ENCODE measurements at regions not wholly inside any gene's neighbourhood (a gene's known extent, or its start where the extent isn't known, plus 50 kb on each side); places are given as distances from the start of the nearest gene placed in this dataset.

DNA sequence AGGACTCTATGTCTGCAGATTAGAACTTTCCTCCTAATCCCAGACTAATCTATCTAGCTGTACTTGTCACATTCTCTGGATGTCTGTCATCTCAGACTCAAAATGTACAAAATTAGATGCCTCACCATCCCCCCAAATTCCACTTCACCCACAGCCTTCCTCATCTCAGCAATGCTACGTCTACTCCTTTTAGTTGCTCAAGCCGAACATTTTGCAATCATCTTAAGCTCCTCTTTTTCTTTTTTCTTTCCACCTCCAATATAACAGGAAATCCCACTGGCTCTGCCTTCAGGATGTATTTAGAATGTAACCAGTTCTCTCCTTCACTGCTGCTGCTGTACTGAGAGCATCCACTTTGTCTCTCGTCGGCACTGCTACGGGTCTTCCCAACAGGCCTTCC lies 1091.8 kb downstream of the TBC1D22A start:
- DNase-seq (ENCODE audit: low spot score), result no peak

DNA sequence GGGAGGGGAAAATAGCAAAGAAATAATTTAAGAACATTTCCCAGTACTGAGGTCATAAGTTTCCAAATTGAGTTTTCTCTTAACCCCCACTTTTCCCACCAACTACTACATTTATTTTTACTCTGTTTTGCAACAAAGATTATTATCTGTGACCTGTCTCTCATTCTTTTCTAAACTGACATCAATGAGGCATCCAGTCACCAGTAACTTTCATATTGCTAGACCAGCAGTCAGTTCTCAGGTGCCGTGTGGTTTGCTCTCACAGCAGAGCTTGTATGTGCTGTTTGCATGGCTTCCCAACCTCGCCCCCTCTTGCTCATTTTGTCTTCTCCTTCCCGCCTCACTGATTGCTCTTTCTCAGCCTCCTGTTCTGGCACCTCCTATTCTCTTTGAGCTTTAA lies 1091.3 kb downstream of the TBC1D22A start:
- no peak for DNase-seq (ENCODE audit: low spot score)

DNA sequence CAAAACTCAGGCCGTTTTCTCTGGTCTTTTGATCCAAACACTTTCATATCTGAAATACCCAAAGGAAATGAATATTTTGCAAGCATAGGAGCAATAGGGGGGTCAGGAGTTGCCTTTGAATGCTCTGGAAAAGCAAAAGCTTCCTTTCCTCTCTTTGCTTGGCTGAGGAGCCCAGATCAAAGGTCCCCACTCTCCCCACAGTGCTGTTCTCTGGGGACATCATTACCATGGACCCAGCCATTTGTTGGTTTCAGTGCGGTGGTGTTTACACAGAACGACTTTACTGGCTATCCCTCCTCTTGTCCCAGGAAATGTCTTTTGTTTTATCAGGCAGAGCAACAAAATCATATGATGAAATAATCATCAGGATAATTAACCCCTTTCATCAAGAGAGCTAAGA lies 1089.1 kb downstream of the TBC1D22A start:
- DNase-seq (ENCODE audit: low spot score), result no peak

DNA sequence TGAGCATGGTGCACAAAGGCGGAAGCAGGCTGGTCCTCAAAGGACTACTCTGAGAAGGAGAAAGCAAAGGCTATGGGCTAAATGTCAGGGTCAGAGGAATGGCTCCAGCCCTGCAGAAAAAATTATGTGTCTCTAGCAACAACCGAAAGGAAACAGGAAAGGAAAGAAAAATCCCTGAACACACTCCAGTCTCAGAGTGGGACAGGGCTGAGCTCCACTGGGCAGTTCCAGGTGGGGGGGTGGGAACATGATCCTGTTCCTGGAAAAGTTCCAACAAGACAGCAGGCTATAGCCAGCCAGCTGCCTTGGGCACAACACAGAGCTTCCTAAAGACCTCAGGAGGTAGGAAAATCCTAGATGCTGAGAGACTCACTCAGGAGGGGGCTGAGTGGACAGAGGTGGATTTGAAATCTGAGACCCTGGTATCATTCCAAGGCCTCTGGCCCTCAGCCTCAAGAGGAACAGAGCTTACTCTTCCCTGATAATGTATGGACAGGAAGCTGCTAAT lies 1088.2 kb downstream of the TBC1D22A start:
- DNase-seq (ENCODE audit: low spot score), result no peak

DNA sequence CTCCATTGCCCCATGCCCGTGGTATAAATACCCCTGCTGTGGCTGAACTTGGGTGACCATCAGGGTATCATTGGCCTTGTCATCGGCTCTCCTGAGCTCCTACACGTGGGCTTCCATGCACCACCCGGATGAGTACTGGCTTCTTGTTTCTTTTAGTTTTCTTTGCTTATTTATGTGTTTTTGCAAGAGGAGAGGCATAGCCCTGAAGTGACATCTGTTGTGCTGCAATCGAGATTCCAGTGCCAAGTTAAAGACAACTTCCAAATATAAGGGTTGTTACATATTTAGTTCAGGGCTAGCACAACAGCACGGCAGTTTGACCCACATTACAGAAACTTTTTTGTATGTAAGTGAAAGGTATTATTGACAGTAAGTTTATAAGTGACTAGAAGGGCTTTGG lies 1087.1 kb downstream of the TBC1D22A start:
- no peak for DNase-seq (ENCODE audit: low spot score)

DNA sequence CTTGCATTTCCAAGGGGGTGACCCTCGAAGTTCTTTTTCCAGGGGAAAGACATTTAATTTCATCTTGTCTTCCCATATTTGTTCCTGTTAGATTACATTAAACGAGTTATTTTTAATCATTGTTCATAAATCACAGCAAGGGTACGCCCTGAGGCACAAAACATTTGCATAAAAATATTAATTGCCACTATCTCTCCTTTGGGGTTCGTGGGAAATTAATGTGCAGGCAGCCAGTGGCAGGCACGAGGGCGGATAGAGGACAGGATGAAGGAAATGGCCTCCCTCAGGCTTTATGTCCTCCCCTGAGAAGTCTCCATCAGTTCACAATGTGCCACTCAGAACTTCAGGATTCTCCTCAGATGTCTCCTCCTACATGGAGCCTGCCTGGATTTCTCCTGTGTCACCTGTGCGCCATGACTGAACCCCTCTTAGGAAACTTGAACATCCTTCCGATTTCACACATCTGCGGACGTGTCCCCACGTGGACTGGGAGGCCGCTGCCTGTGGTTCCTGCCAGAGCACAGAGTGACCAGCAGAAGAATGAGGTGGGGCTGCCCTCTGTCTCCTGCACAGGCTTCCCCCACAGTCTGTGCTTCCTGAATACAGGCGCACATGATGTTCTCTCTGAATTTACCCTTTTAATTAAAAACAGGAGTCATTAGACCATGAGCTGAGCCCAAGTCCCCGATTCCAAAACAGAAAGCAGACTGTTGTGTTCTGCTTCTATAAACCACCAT lies 1085.9 kb downstream of the TBC1D22A start:
- DNase-seq (ENCODE audit: low spot score), result no peak

DNA sequence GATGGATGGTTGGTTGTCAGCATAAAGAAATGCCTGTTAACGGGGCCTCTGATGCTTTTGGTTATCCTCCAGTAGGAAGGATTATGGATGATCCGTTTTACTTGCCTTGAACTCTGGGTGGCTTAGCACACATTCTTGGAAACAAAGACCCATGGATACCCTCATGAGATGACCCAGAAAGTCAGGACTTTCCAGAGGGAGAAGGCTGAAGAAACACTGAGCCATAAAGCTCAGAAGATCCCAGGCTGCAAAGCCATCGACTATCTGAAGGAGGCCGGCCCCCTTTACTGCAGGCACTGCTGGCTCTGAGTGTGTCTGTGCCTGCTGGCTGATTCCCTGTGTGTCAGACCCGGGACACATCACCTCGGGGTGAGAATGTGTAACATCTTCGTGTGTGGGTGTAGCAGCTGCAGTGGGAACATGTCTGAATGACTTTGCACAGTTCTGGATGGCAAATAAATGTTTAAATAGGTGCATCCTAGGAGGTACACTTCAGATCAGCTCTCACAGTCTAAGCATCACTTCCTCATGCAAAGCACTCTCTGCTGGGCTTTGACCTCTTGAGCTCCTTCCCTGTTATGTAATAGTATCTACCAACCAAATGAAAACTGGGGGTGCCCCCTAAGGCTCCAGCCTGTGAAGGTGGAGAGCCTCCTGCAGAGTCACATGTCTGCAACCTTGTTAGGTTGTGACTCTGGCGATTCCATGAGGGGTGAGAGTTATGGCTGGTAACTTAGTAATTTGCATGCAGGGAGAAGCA lies 1084.9 kb downstream of the TBC1D22A start:
- no peak for DNase-seq (ENCODE audit: low spot score)

DNA sequence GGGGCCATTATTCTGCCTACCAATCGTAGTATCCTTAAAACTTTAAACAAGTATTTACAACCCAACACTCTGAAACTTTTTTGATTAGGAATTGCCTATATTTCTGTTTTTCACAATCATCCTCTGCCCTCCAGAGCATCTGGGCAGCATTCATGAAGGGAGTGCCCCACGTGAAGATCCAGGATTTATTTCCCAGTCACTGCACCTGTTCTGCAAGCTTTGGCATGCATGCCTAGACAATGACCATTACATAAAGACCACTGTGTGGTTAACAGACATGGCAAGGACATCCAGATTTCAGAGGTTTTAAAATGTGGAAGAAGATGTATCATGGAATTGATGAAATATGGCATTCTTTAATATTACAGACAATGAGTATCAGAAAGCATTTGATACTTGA lies 1083.8 kb downstream of the TBC1D22A start:
- no peak for DNase-seq (ENCODE audit: low spot score)

DNA sequence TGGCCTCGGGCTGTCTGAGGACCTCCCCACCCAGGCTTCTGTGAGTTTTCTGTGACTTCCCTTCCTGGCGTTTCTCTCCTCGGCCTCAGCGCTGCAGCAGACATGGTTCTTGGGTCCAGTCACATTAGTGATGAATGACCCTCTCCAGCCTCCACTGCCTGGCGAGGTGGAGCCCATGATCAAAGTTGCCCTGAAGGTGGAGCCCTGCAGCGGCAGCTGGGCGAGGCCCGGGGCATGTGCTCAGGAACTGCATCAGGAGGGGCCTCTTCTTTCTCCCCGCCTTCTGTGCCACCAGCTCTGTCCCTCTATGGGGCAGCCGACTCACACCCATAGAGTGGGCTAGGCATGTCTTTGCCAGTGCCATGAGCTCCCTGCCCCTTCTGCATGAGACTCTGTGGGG lies 1079.7 kb downstream of the TBC1D22A start:
- no peak for DNase-seq (ENCODE audit: low spot score)

DNA sequence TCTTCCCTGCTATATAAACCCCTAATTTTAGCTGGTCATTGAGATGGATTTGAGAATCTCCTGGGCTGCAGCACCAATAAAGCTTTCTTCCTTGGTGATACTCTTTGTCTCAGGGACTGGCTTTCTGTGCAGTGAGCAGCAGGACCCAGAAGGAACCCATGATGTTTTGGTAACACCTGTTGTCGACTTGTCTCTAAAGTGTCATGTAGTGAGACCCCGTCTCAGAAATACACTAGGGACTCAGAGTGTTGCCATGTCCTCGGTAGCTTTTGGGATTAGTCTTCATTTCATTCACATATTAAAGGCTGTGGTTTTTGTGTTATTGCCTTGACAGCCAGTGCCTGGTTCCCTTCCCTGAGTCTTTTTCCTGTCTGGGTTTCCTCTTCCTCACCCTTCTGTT lies 1078.7 kb downstream of the TBC1D22A start:
- no peak for DNase-seq (ENCODE audit: low spot score)

DNA sequence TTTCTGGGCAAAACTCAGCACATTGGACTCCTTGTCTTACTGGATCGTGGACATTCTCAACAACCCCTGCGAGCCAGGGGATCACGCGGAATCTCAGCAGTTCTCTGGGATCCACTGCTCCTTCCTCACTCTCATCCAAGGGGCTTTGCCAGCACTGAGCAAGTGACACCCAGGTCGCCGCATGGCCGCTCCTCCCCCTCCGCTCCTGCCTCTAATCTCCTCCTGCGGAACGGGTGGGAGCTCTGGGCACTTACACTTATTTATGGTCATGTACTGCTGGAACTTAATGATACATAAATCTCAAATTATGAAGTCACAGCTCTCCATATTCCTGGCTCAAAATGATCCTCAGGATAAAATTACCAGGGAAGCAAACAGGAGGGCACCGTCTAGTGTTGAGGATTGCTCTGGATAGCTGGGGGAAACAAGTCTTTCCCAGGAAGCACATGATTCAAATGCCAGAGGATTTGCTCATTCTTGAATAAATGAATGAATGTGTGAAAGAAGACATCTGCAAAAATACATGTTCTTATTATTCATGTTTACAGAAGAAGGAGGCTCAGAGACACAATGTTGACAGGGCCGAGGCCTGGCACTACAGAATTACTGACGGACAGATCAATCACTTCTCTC lies 1077.3 kb downstream of the TBC1D22A start:
- DNase-seq (ENCODE audit: low spot score), result no peak

DNA sequence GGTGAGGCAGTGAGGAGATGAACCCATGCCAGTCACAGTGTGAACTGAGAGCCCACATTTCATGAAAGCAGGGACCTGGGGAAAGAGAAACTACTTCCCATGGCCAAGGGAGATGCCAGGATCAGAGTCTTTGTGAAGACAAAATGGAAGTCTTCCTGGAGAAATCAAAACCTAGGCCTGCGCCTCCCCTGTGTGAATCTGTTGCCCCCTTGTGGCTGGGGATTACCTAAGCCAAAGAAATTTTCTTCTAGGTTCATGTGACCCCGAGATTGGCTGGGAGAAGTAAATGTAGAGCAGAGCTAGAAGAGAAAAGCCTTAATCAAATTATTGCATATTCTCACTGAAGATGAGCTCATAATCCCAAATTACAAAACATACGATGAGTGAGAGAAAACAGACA lies 1075.3 kb downstream of the TBC1D22A start:
- DNase-seq (ENCODE audit: low spot score), result no peak

DNA sequence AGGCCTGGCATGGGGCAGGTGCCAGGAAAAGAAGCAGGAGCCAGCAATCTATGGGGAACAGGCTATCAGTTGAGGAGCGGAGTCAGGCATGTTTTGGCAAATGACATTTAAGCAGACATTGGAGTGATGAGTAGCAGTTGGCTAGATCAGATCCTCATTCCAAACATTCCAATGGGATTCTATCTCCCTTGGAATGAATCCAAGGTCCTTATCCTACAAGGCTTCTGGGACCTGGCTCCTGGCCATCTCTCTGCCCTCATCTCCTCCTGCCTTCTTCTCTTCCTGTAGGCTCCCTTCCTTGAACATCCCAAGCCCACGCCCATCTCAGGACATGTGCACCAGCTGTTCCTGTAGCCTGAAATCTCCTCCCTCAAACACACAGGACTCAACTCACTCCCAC lies 1074.5 kb downstream of the TBC1D22A start:
- DNase-seq (ENCODE audit: low spot score), result no peak

DNA sequence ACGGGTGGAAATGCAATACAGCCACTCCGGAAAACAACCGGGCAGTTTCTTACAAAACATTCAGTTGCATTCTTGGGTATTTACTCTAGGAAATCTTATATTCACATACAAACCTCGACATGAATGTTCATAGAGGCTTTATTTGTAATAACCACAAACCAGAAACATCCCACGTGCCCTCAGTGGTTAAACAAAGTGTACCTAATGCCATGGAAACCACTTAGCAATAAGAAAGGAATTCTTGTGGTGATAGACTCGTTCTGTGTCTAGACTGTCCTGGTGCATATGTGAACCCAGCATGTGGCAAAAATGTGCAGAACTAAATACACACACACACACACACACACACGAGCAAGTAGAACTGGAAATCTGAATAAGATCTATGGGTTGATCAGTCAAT lies 1073.3 kb downstream of the TBC1D22A start:
- peak; percentile 37 for DNase-seq (ENCODE audit: low spot score)

DNA sequence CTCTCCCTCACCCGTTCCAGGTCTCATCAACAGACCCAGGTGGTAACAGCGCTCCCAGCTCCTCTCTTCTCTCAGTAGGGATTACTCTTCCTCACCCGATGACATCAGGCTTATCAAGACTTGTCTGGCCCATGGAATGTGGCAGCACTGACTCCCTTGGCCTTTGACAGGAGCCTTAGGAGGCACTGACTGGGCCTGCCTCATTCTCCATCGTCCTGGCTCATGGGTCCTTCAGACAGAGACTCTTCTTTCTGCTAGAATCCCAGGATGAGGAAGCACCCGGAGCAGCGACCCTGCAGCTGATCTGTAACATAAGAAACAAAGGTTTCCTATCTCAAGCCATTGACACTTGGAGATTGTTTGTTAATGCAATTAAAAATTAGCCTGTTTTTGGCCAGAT lies 1063.6 kb downstream of the TBC1D22A start:
- DNase-seq (ENCODE audit: low spot score), result no peak

DNA sequence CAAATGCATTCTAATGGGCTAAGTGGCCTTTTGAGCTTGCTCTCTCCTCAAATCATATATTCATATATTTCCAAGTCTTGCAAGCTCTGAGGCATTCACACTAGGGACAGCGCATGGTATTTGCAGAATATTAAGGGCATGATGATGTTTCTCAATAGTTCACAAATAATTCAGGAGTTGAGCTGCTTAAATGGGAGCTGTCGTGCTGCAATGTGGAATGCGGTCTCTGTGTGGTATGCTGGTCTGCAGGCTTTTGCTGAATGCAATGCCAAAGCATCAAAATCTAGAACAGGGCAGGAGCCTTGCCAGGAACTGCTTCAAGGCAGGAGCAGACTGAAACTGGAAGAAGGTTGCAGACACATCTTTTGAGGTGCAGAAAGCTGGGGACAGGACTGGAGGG lies 1060.0 kb downstream of the TBC1D22A start:
- no peak for DNase-seq (ENCODE audit: low spot score)

DNA sequence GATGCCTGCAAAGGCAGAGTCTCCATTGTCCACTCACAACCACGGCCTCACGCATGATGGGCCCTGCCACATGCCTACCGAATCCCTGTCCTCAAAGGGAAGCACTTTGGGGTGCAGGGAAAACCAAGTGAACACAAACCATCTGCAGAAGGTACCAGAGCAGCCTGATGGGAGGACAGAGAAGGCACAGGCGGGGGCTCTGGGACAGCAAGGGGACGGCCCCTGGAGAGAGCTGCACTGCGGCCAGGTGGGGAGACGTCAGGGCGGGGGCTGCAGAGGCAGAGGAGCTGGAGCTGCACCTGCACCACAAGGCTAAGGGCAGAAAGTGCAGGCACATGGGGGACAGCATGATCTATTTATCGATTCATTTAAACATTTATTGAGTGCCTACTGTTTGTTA lies 1056.0 kb downstream of the TBC1D22A start:
- no peak for DNase-seq (ENCODE audit: low spot score)

DNA sequence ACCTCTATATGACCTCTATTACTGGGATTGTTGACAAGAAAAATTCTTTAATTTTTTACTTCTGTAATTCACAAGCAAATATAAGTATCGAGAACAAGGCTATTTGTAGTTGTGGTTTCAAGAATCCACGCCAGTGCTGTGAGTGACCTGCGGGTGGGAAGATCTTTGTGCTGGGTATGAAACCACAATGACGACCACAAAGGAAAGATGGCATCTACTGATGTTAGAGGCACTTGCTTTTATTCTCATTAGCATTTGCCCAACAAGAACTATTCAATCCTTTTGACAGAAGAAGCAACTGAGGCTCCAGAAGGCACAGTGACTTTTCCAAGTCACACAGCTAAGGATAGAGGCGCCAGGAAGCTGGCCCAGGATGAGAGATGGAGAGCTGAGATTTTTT lies 1054.9 kb downstream of the TBC1D22A start:
- no peak for DNase-seq (ENCODE audit: low spot score)

DNA sequence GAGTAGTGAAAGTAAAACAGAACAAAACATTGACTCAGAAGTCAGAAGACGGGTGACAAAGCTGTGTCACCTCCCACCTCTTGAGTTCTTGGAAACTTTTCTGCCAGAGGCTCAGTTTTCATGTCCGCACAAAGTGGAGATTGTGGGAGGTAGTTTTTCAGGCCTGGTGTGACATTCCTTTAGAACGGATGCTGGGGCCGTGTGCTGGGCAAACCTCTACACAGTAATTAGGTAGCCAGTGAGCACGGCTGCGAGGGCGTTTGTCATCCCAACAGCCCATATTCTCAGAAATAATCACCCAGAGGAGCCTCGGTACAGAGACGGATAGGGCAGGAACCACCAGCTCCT lies 1054.4 kb downstream of the TBC1D22A start:
- DNase-seq (ENCODE audit: low spot score), result no peak

DNA sequence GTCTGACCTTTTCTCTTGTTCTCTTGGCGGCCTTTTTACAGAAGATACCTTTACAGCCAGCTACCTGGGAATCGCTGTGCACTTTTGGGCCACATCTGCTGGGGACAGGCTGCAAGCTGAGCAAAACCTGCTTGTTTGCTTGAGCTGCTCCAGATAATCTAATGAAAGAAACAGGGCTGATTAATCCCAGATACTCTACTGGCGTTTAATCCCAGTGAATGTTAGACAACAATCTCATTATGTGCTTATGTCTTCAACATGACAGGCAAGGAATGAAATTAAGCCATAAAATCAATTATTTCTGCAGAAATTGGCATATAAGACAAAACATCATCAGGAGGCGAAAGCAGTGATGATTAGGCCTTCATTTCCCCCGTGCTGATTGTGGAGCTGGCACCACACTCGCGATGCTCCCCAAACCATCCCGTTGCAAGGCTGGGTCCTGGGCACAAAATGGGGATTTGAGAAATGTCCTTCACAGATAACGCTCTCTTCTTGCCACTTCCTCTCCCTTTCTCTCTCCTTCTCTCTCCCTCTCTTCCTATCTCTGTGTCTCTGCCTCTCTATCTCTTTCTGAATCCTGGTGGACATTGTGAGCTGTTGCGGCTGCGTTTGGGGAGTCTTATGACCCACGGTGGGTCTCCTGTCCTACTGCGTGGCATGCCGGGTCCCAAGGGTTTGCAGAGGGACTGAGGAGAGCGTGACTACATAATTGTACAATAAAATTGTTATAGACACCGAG lies 1053.8 kb downstream of the TBC1D22A start:
- DNase-seq (ENCODE audit: low spot score), result no peak

DNA sequence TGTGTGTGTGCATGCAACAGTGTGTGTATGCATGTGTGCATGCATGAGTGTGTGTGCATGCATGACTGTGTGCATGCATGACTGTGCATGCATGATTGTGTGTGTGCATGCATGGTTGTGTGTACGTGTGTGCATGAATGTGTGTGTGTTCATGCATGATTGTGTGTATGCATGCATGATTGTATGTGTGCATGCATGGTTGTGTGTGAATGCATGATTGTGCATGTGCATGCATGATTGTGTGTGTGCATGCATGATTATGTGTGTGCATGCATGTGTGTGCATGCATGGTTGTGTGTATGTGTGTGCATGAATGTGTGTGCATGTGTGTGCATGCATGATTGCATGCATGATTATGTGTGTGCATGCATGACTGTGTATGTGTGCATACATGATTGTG lies 1052.0 kb downstream of the TBC1D22A start:
- DNase-seq (ENCODE audit: low spot score), result no peak

DNA sequence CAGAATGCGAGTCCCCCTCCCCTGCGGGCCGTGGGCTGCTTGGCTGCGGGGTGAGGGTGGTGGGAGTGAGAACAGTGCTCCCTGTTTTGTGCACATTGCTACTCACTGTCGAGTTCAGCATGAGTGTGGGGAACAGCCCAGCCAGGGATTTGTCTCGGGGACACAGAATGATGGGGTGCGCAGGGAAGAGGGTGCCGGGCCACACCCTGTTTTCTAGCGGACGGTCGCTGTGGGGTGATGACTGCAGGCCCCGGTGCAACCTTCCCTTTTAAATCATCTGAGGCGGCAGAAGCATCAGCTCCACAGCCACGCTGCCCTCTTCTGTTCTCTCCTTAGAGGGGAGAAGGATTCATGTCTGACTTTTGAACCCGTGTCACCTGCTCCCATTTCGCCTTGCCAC lies 1051.2 kb downstream of the TBC1D22A start:
- no peak for DNase-seq (ENCODE audit: low spot score)

DNA sequence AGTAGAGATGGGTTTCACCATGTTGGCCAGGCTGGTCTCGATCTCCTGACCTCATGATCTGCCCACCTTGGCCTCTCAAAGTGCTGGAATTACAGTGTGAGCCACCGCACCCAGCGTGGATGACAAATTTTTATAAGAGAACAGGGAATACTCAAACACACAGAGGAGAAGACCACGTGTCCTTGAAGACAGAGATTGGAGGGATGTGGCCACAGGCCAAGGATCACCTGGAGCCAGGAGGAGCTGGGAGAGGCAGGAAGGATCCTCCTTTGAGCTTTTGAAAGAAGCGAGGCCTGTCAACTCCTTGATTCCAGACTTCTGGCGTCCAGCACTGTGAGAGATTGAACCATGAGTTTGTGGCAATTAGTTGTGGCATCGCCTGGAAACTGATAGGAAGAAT lies 1049.5 kb downstream of the TBC1D22A start:
- no peak for DNase-seq (ENCODE audit: low spot score)
